ENCODE measurements at regions not wholly inside any gene's neighbourhood (a gene's known extent, or its start where the extent isn't known, plus 50 kb on each side); places are given as distances from the start of the nearest gene placed in this dataset.

- DNase-seq (ENCODE audit: low read depth): peak; percentile 24
- no peak for TF ChIP-seq CTCF (conservative IDR thresholded peaks at IDR 0.05; ENCODE audit: low read depth, low read length)
- no peak overlapping the region for H3K4me3 ChIP-seq (ENCODE audit: low read length)
Measured at GRCh38 chr13:76380446-76381065, 505.6 kb downstream of the KCTD12 start.

- no peak overlapping the region for H3K4me3 ChIP-seq (ENCODE audit: low read length)
- no peak for DNase-seq (ENCODE audit: low read depth)
- no peak for TF ChIP-seq CTCF (conservative IDR thresholded peaks at IDR 0.05; ENCODE audit: low read depth, low read length)
Measured at GRCh38 chr13:76379341-76380105, 506.7 kb downstream of the KCTD12 start.

- H3K4me3 ChIP-seq (ENCODE audit: low read length): no peak overlapping the region
- TF ChIP-seq CTCF (conservative IDR thresholded peaks at IDR 0.05; ENCODE audit: low read depth, low read length): no peak
- DNase-seq (ENCODE audit: low read depth): no peak
Measured at GRCh38 chr13:76378767-76379166, 507.4 kb downstream of the KCTD12 start.

GRCh38 chr13:76363682-76364289, 522.4 kb downstream of the KCTD12 start:
- DNase-seq (ENCODE audit: low read depth): no peak
- H3K4me3 ChIP-seq (ENCODE audit: low read length): no peak overlapping the region
- TF ChIP-seq CTCF (conservative IDR thresholded peaks at IDR 0.05; ENCODE audit: low read depth, low read length): no peak

- DNase-seq (ENCODE audit: low read depth): no peak
- TF ChIP-seq CTCF (conservative IDR thresholded peaks at IDR 0.05; ENCODE audit: low read depth, low read length): no peak
- no peak overlapping the region for H3K4me3 ChIP-seq (ENCODE audit: low read length)
Measured at GRCh38 chr13:76361868-76362267, 524.3 kb downstream of the KCTD12 start.

- TF ChIP-seq CTCF (conservative IDR thresholded peaks at IDR 0.05; ENCODE audit: low read depth, low read length): no peak
- H3K4me3 ChIP-seq (ENCODE audit: low read length): no peak overlapping the region
- DNase-seq (ENCODE audit: low read depth): no peak
Measured at GRCh38 chr13:76351541-76352229, 534.5 kb downstream of the KCTD12 start.
